Ovary (tissue), 3 donors: ENCODE measurements at regions not wholly inside any gene's neighbourhood (a gene's known extent, or its start where the extent isn't known, plus 50 kb on each side); places are given as distances from the start of the nearest gene placed in this dataset.

Source experiments
- CTCF ChIP-seq, 3 donors: fragments of 450-650 bp in 2 of 3; fragments of 200-600 bp in 1 of 3; IDR thresholded peaks; one replicate each; pipeline versions ENCODE4 v1.5.1 to v1.8.0; 2016 to 2022; ENCODE audit warnings: antibody characterized with exemption in 3 of 3, mild to moderate bottlenecking in 1 of 3
- POLR2A ChIP-seq: fragments of 450-650 bp; IDR thresholded peaks from one replicate; pipeline ENCODE4 v1.6.1; 2017; ENCODE audit warnings: antibody characterized with exemption, mild to moderate bottlenecking, moderate library complexity
- donor health status: DM: no; HTN: no; CAD: no.

DNA sequence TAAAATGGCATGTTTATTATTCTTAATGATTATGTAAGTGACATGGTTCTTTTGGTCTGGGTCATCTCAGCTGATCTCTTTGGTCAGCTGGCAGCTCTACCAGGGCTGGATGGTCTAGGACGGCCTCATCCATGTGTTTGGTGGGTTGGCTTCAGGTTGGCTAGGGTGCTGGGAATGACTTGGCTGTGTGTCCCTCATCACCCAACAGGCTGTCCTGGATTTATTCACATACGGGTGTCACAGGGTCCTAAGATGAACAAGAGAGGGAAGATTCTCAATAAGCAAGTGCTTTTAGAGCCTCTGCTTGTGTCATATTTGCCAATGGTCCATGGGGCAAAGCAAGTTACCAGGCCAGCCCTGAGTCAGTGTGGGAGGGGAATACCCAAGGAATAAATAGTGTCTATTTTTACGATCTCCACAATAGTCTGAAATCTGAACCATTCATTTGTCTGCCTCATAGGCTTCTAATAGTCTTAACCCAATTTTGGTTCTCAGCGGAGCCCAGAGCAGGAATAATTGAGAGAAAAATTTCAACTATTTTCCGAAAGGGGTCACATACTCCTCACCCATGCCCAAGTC lies 157.5 kb downstream of the HS3ST2 start:
- no peak for TF ChIP-seq CTCF (IDR thresholded peaks at IDR 0.05)
- TF ChIP-seq POLR2A, result no peak
